NCI-H82 treated with DMSO at 0.1 percent for 48 hours (cell line): ENCODE measurements at regions not wholly inside any gene's neighbourhood (a gene's known extent, or its start where the extent isn't known, plus 50 kb on each side); places are given as distances from the start of the nearest gene placed in this dataset.
"Not testable (repeated sequence)": the region's sequence is repeated elsewhere in the genome, so short reads cannot be mapped to it uniquely, and the experiment has no call there.

Experiments
- DNase-seq: peaks from one replicate; lab custom pipeline; 2025; ENCODE audit not compliant: unreplicated experiment; lab: John Stamatoyannopoulos, UW

- no peak for DNase-seq
Measured at GRCh38 chr20:1811621-1812498, 83.3 kb upstream of the SIRPA start.

DNA sequence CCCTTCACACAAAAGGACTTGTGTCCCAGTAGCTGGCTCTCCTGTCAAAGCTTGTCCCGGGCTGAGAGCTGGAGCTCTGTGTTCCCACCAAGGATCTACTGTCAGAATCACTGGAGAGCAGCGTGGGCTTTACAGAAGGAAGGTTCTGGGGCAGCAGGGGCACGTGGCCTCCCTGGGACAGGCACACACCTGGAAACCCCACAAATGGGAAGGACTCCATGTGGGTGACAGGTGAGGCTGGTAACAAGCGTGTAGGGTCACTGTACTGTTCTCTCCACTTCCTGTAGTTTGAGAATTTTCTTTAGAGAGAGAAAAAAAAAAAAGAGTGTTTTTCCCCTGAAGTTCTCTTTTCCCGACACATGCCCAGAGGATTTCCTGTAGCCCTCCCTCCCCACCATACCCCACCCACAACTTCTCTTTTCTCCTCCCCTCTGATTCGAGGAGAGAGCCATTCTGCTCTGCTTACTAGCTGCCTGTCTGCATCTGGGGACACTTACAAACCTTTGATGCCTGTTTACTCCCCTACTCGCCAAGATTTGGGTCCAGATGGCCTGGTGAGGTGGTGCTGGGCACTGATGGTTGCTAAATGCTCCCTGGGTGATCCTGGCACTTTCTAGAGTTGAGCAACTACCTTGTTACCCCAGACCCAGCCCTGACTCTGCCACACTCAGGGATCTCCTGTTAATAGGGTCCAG is 84.1 kb upstream of the SIRPA start:
- no peak for DNase-seq

GRCh38 chr20:1810572-1810925 is 84.7 kb upstream of the SIRPA start:
- DNase-seq = no peak

DNA sequence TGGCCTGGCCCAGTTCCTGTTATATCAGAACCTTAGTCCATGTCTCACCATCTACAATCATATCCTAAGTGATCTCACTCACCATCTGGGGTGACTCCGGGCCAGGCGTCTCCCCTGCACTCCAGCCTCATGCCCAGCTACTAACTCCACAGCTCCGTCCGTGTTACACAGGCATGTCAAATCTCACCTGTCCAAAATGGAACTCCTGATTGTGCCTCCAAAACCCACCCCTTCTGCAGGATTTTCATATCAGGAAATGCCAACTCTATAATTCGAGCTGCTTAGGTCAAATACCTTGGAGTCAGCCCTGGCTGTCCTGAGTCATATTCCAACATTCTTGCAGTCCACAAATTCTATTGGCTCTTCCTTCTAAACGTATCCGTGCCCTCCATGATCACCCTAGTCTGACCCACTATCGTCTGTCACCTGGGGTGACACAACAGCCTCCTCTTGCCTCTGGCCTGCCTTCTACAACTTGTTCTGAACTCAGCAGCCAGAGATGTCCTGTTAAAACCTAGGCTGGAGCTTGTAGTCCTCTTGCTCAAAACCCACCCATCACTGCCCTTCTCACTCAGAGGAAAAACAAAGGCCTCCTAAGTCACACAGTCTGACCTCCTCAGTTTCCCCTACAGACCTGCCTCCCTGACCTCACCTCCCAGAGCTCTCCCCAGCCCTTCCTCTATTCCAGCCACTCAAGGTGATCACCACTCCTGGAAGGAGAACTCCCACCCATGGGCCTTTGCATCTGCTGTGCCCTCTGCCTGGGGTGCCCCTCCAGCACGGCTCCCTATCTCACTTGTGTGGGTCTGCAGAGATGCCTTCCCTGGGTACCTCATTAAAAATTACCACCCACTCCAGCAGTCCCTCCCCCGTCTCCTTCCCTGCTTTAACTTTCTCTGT is 85.3 kb upstream of the SIRPA start:
- no peak for DNase-seq

DNA sequence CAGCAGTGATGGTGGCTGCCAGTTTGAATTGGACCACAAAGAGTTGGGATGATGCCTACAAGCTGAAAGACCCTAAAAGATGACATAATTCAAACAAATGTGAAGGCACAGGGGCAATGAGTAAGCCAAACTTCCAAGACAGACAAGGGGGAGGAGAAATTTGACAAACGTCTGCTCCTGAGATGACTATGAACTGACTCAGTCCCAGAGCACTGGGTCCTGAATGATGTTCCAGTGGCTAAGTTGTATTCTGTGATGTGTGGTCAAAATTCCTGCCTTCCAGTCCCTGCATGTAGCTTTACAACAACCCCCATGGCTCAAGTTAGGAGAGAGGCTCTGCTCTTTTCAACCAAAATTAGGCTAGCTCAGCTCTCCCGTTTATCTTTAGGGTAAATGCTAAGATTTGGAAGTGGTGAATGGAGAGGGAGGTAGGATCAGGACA is 86.1 kb upstream of the SIRPA start:
- no peak for DNase-seq

DNA sequence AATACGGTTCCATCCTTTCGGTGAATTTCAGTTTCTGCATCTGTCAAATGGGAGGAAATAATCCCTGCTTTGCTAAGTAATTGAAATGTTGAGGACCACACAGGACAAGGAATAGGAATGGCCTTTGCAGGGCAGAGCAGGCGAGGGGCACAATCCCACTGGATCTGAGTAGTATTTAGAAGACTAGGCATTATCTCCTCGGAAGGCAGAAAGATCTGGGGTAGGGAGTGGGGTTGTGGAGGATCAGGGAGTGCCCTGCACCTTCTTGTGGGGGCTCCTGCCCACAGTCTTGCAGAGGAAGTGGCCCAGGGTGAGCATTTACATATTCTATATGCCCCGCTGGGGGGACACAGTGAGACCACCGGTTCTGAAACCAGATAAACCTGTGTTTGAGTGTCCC is 87.1 kb upstream of the SIRPA start:
- DNase-seq = no peak

GRCh38 chr20:1807394-1807793 is 87.8 kb upstream of the SIRPA start:
- DNase-seq = no peak

- no peak for DNase-seq
Measured at GRCh38 chr20:1806456-1806855, 88.8 kb upstream of the SIRPA start.

GRCh38 chr20:1805816-1806215 is 89.4 kb upstream of the SIRPA start:
- DNase-seq = no peak

DNA sequence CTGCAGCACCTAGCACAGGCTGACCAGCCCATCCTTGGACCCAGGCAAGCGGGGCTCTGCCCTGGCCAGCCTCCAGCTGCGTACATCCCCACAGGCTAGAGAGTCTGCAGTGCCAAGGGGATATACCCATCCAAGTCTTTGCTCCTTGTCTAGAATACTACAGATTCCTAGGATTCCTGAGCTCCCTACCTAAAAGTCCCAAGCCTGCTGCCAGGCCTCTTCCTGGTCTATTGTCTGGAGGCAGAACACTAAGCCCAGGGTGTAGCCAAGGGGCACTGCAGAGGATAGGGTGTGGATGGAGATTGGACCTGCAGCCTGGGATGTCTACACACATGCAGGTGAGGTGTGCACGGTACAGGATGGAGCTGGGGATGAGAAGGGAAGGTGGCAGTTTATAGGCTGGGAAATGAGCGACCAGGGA is 90.0 kb upstream of the SIRPA start:
- DNase-seq = no peak

GRCh38 chr20:1804554-1804956 is 90.7 kb upstream of the SIRPA start:
- DNase-seq = no peak

GRCh38 chr20:1803932-1804501 is 91.2 kb upstream of the SIRPA start:
- no peak for DNase-seq

GRCh38 chr20:1803061-1803931 is 91.9 kb upstream of the SIRPA start:
- DNase-seq = no peak

GRCh38 chr20:1802385-1803060 is 92.7 kb upstream of the SIRPA start:
- DNase-seq = no peak

- DNase-seq = no peak
Measured at GRCh38 chr20:1801929-1802306, 93.3 kb upstream of the SIRPA start.

DNA sequence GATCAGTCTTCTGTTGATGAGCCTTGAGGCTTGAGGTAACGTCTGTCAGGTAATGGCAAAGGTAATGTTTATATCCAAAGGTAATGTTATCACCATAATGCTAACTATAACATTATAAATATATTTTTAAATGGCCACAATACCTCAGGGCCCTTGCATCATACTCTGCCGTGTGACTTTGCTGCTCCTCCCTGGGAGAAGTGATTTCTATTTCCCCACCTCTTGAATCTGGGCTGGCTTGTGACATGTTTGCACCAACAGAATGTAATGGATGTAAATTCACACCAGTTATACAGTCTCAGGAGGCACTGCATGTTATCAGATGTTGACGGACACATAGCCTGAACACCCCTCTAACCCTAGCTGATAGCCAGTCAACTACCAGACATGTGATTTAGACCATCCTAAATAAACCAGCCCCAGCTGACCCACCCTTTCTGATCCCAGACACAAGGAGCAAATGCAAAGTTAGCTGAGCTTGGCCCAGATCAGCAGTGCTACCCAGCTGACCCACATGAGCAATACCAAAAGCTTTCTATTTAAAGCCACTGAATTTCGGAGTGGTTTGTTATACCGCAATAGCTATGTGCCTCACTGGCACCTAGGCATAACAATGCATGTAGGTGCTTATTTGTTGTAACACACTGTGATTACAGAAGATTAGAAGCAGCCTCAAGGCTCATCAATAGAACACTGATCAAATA is 93.8 kb upstream of the SIRPA start:
- no peak for DNase-seq

DNA sequence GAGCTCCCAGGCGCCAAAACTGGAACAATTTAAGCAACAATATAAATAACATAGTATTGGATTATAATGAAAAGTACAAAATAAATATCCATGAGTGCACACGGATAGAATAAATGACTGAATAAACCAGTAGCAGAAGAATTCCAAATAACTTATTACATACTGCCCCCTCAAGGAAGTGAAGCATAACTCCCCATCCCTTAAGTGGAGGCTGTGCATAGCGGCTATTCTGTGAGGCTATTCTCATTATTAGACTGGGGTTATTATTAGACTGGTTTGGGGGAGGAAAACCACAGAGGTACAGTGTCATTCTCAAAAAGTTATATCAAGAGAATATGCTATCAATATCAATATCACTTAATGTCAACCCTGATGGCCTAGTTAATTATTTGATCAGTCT is 94.4 kb upstream of the SIRPA start:
- DNase-seq = no peak

DNA sequence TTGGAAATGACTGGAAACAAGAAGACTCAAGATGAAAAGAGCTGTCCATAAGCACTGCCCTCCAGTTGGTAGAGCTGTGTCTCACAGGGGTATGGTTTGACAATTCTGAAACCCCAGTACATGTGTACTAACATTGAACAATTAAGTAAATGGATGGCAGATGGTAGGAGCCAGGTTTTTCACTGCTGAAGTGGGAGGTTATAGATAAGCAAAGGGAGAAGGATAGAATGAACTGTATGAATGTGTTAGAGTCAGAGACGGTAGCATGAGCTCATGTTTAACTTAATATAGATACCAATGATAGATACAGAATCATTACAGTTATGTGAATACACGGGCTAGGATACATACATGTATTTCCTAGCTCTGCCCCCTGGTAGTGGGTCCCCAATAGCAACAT is 95.0 kb upstream of the SIRPA start:
- no peak for DNase-seq

DNA sequence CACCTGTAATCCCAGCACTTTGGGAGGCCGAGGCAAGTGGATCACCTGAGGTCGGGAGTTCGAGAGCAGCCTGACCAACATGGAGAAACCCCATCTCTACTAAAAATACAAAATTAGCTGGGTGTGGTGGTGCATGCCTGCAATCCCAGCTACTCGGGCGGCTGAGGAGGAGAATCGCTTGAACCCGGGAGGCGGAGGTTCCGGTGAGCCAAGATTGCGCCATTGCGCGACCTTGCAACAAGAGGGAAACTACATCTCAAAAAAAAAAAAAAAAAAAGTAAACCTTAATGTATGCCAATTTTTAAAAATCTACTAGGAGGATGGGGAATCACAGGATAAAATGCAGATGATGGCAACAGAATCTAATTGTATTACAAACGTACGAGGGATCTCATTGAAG is 95.5 kb upstream of the SIRPA start:
- DNase-seq = not testable (repeated sequence)
